Progenitor cell of endocrine pancreas (in vitro differentiated cells): ENCODE measurements at regions not wholly inside any gene's neighbourhood (a gene's known extent, or its start where the extent isn't known, plus 50 kb on each side); places are given as distances from the start of the nearest gene placed in this dataset.

Source experiments
- DNase-seq: peaks from one replicate; pipeline ENCODE4 v3.0.0; 2021; ENCODE audit warnings: low spot score; ENCODE audit not compliant: unreplicated experiment
- H3K27ac Mint-ChIP-seq: 2 replicates; pipeline ENCODE4 v1.8.0; 2021; ENCODE audit warnings: mild to moderate bottlenecking, moderate library complexity, mixed read lengths
- H3K27me3 Mint-ChIP-seq: 2 replicates; pipeline ENCODE4 v1.8.0; 2021; ENCODE audit warnings: mixed read lengths
- H3K36me3 Mint-ChIP-seq: 2 replicates; pipeline ENCODE4 v1.8.0; 2022; ENCODE audit warnings: mixed read lengths; ENCODE audit not compliant: insufficient read depth
- H3K4me1 Mint-ChIP-seq: 2 replicates; pipeline ENCODE4 v1.8.0; 2021; ENCODE audit warnings: low read depth, mixed read lengths
- H3K4me3 Mint-ChIP-seq: 2 replicates; pipeline ENCODE4 v1.8.0; 2021; ENCODE audit warnings: low read depth, mild to moderate bottlenecking, moderate library complexity, mixed read lengths
- H3K9me3 Mint-ChIP-seq: 2 replicates; pipeline ENCODE4 v1.8.0; 2021; ENCODE audit warnings: low read depth, mixed read lengths
- TF ChIP-seq, protein P1 (sequence below): fragments of 200-600 bp; sonication (generic); IDR thresholded peaks from one replicate; pipeline ENCODE4 v1.5.0; 2021; ENCODE audit warnings: antibody characterized with exemption, mild to moderate bottlenecking; ENCODE audit not compliant: unreplicated experiment

GRCh38 chr10:3887404-3887803 is 102.4 kb upstream of the KLF6 start:
- no peaks in the 10 kb centered on the region for H3K9me3 Mint-ChIP-seq
- H3K27ac Mint-ChIP-seq = peak overlapping the region; percentile 87
- DNase-seq = no peak
- TF ChIP-seq, protein P1, sequence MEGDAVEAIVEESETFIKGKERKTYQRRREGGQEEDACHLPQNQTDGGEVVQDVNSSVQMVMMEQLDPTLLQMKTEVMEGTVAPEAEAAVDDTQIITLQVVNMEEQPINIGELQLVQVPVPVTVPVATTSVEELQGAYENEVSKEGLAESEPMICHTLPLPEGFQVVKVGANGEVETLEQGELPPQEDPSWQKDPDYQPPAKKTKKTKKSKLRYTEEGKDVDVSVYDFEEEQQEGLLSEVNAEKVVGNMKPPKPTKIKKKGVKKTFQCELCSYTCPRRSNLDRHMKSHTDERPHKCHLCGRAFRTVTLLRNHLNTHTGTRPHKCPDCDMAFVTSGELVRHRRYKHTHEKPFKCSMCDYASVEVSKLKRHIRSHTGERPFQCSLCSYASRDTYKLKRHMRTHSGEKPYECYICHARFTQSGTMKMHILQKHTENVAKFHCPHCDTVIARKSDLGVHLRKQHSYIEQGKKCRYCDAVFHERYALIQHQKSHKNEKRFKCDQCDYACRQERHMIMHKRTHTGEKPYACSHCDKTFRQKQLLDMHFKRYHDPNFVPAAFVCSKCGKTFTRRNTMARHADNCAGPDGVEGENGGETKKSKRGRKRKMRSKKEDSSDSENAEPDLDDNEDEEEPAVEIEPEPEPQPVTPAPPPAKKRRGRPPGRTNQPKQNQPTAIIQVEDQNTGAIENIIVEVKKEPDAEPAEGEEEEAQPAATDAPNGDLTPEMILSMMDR = no peak
- H3K4me3 Mint-ChIP-seq = no peak overlapping the region
- peaks cover 24% of the 10 kb centered on the region for H3K4me1 Mint-ChIP-seq
- peaks cover 10% of the 10 kb centered on the region for H3K27me3 Mint-ChIP-seq
- no peaks in the 10 kb centered on the region for H3K36me3 Mint-ChIP-seq

GRCh38 chr10:3886641-3887251 is 101.7 kb upstream of the KLF6 start:
- H3K4me1 Mint-ChIP-seq = peaks cover 24% of the 10 kb centered on the region
- H3K27ac Mint-ChIP-seq = peak overlapping the region; percentile 87
- peaks cover 3% of the 10 kb centered on the region for H3K9me3 Mint-ChIP-seq
- peak overlapping the region; percentile 44 for H3K4me3 Mint-ChIP-seq
- H3K36me3 Mint-ChIP-seq = no peaks in the 10 kb centered on the region
- DNase-seq = no peak
- peaks cover 10% of the 10 kb centered on the region for H3K27me3 Mint-ChIP-seq
- TF ChIP-seq, protein P1 = no peak

DNA sequence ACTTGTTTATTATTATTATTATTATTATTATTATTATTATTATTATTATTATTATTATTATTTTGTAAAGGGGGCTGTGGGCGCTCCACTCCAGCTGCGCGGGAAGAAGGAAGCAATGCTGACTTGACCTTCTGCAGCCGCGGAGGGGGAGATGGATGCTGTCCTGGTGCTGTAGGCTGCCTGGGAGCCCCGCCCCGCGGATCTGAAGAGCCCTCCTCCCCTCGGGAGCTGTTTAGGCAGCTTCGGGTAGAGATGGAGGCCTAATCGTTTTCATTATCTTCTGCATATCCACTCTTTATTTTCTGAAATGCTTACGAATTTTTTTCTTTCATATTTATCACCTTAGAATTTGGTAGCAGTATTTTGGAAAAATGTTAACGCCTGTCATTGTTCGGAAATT is 101.2 kb upstream of the KLF6 start:
- peaks cover 5% of the 10 kb centered on the region for H3K9me3 Mint-ChIP-seq
- TF ChIP-seq, protein P1 = no peak
- no peak overlapping the region for H3K4me3 Mint-ChIP-seq
- H3K36me3 Mint-ChIP-seq = no peaks in the 10 kb centered on the region
- H3K27me3 Mint-ChIP-seq = peaks cover 8% of the 10 kb centered on the region
- no peak for DNase-seq
- H3K4me1 Mint-ChIP-seq = peaks cover 25% of the 10 kb centered on the region
- H3K27ac Mint-ChIP-seq = peak overlapping the region; percentile 87

GRCh38 chr10:3882855-3883254 is 97.8 kb upstream of the KLF6 start:
- Mint-ChIP-seq H3K4me3 (no peak overlapping the region), H3K4me1 (peaks cover 16% of the 10 kb centered on the region), H3K27me3 (peaks cover 10% of the 10 kb centered on the region), H3K27ac (no peak overlapping the region), H3K9me3 (peaks cover 5% of the 10 kb centered on the region), H3K36me3 (no peaks in the 10 kb centered on the region)
- DNase-seq = no peak
- TF ChIP-seq, protein P1 = no peak

DNA sequence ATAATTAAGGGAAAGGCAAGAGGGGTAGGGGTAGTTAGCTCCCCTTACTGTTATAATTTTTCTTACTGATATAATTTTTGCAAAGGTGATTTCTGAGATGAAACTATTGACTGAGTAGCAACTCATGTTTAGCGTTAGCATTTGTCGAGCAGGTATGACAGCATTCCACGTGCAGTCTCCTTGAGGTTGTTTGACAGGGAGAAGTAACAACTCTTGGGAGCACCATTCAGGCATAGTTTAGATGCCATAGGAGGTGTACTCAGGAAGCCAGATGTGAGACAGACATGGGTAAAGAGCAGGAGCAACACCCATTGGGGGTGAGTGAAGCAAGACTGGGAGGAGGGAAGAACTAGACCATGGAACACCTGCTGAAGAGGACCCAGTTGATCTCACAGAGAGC is 96.6 kb upstream of the KLF6 start:
- Mint-ChIP-seq H3K27ac (no peak overlapping the region), H3K27me3 (peaks cover 10% of the 10 kb centered on the region)

More for the DNA sequence above, 96.6 kb upstream of the KLF6 start:
- no peak for DNase-seq
- TF ChIP-seq, protein P1 = no peak
- Mint-ChIP-seq H3K9me3 (peaks cover 5% of the 10 kb centered on the region), H3K4me3 (no peak overlapping the region), H3K36me3 (no peaks in the 10 kb centered on the region), H3K4me1 (peaks cover 6% of the 10 kb centered on the region)
